HG03520 (cell line): ENCODE measurements at regions not wholly inside any gene's neighbourhood (a gene's known extent, or its start where the extent isn't known, plus 50 kb on each side); places are given as distances from the start of the nearest gene placed in this dataset.

ENCODE experiments used
- ATAC-seq: cut with Tn5 transposase; IDR thresholded peaks from one replicate; pipeline ENCODE4 v1.9.1; 2021; ENCODE audit warnings: mild to moderate bottlenecking, moderate library complexity; ENCODE audit not compliant: unreplicated experiment

- no peak for ATAC-seq
These were observed 71.3 kb downstream of the RPE65 start for GRCh38 chr1:68378296-68379084.

DNA sequence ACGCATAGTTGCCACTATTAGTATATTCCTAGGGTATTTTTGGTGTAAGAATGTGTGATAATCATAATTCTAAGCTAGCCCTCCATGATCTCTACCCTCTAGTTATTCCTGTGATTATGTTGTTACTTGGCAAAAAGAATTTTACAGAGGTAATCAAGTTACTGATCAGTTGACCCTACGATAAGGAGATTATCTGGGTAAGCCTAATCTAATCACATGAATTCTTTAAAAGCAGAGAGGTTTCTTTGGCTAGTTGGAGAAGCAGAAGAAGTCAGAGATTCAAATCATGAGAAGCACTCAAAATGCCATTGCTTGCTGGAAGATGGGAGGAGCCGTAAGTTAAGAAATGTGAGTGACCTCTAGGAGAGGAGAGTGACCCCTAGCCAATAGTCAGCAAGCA is 72.7 kb downstream of the RPE65 start:
- no peak for ATAC-seq

DNA sequence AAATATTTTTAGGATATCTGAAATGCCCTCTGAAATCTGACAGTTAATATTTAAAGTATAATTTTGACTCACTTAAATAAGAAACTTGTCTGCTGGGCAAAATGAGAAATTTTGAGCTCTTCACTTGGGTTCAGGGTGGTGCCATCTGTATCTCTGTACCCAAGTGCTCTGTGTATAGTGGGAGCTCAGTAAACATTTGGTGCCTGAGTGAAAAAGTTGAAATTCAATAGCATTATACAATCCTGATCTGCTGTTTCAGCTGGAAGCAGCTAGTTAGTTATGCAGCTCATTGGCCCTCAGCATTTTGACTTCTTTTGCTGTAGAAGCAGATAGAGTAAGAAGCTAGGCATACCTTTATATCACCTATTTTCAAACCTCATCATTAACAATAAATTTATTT is 73.3 kb downstream of the RPE65 start:
- no peak for ATAC-seq

GRCh38 chr1:68375919-68376318 is 73.8 kb downstream of the RPE65 start:
- ATAC-seq: no peak

DNA sequence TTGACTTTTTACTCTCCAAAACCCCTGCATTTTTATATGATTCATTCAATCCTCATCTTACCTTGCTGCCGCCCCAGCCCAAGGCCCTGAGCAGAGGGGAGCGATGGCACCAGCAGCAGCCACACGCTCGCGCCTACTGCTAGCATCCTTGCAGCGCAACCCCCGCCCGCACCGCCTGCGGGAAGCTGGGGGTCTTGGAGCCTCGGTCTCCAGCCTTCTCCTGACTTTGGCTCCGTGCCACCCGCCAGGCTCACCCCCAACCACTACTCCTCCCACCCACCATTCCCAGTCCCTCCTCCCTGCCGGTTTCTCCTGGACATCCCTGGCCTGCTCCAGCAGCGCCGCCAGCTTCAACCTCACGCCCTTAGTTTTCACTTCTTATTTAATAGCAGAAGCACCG is 76.6 kb downstream of the RPE65 start:
- no peak for ATAC-seq

DNA sequence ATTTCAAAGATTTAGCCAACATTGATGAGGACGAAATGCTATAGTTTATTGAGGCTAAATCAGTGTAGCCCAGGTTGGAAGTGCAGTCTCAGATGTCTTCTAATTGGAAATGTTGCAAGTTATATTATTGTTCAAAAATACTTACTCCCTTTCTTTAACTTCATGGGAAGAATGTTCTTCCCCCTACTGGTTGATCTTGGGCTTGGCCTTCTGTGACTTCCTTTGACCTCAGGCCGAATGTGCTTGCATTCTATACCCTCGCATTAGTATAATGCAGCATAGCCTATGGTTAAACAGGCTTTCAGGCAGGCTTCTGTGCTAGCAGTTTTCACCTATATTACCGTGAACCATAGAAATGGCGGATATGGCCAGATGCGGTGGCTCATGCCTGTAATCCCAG is 77.3 kb downstream of the RPE65 start:
- ATAC-seq: no peak

DNA sequence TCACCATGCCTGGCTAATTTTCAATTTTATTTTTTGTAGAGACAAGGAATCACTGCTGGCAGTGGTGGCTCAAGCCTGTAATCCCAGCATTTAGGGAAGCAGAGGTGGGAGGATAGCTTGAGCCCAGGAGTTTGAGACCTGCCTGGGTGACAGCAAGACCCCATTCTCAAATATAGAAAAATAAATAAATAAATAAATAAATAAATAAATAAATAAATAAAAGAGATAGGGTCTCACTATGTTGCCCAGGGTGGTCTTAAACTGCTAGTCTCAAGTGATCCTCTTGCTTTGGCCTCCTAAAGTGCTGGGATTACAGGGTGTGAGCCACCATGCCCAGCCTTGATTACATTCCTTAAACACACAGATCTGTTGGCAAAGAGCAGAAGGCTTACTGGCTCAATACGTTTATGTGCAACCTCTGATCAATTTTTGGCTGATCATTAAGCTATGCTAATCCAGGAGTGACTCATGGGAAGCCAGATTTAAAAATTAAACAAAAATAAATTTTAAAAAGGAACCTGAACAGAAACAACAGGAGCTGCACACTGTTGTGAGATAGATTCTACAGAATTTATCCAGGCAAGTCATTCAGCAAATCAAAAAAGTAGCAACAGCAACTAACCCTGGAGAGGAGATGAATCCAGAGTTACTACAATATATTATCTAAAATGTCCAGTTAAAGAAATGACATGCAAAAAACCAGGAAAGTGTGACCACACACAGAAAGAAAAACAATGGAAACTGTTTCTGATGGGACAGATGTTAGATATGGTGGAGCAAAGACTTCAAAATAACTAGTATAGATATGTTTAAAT is 79.4 kb downstream of the RPE65 start:
- ATAC-seq: no peak

DNA sequence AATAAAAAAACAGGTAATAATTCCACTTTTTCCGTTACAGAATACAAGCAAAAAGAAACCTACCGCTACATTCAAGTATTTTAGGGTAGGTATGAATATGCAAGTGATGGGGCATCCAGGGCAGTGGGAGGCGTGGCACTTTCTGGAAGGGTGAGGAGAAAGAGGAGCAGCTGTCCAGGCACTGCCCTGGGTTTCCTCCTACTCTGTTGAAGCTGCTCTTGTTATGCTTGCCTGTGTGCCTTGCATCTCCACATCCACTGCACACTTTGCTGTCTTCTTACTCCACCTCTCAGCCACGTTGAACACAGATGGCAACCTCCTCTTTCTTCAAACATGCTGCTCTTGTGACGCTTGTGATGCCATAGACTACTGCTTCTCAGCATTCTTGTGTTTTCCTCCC is 83.2 kb downstream of the RPE65 start:
- no peak for ATAC-seq

GRCh38 chr1:68365709-68366382 is 83.9 kb downstream of the RPE65 start:
- ATAC-seq: no peak

- ATAC-seq: no peak
These were observed 86.4 kb downstream of the RPE65 start for GRCh38 chr1:68363339-68363738.

DNA sequence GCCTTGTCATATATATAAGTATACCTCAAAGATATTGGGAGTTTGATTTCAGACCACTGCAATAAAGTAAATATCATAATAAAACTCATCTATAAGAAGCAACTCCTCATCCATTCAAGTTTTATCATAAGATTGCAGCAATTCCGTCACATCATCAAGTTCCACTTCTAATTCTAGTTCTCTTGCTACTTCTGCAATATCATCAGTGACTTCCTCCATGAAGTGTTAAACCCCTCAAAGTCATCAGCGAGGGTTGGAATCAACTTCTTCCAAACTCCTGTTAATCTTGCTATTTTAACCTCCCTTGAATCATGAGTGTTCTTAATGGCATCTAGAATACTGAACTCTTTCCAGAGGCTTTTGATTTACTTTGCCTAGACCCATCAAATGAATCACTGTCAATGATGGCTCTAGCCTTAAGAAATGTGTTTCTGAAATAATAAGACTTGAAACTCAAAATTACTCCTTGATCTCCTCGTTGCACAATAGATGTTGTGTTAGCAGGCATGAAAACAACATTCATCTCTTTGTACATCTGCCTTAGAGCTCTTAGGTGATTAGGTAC is 88.3 kb downstream of the RPE65 start:
- no peak for ATAC-seq

DNA sequence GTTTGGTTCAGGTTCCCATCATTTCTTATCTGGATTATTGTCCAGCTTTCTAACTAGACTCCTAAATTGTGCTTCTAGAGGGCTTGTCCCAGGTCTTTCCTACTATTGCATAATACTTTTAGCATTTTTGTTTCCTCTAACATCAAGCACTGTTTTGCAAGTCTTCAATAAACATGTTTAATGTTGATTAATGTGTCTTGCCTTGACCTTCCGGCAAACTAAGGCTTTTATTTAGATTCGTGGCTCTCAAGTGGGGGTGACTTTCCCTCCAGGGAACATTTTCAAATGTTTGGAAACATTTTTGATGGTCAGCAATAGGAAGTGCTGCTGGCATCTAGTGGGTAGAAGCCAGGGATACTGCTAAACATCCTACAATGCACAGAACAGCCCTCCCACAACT is 90.7 kb downstream of the RPE65 start:
- no peak for ATAC-seq

GRCh38 chr1:68358439-68358838 is 91.3 kb downstream of the RPE65 start:
- no peak for ATAC-seq

DNA sequence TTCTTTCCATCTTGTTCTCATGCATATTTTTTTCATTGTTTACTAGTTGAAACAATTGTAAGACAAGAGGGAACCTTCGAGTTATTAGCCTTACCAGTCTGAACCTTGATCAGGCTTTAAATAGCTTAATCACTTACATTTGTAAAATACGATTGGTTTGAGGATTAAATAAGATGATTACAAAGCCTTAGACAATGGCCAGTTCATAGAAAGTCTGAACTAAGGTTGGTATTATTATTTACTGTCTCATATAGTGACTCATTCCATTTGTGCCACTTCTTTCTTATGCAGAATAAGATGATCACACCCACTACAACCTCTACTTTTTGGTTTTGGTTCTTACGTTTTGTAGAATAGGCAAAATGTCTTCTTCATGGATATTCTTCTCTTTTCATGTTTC is 94.1 kb downstream of the RPE65 start:
- ATAC-seq: no peak

GRCh38 chr1:68352202-68352601 is 97.6 kb downstream of the RPE65 start:
- no peak for ATAC-seq

- peak; percentile 97 for ATAC-seq
These were observed 102.3 kb downstream of the RPE65 start for GRCh38 chr1:68347415-68347814.

DNA sequence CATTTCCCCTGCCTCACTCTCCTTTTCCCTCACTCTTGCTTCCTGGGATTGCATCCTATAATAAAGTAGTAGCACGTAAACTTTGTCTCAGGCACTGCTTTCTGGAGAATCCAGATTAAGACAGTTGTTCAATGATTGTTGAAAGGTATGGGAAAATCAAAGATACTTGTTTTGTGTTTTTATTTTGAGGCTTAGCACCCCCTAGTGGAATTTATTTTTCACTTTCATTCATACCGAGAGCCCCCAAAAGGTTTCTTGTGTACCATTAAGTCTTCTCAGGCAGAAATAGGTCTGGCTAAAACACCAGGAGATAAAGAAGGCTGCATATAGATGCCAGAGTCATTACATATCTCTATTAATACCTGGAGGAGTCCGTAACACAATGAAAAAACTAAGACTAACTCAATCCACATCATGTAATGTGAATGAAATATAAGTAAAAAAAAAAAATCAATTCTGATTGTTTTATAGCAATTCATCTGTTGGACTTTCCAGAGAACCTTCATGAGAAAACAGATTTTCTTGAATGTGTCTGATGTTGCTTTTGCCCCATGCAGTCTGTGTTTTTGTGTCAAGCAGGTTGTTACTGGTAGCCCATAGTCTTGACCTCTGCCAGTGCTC is 103.5 kb downstream of the RPE65 start:
- no peak for ATAC-seq

GRCh38 chr1:68344208-68344607 is 105.5 kb downstream of the RPE65 start:
- ATAC-seq: no peak

DNA sequence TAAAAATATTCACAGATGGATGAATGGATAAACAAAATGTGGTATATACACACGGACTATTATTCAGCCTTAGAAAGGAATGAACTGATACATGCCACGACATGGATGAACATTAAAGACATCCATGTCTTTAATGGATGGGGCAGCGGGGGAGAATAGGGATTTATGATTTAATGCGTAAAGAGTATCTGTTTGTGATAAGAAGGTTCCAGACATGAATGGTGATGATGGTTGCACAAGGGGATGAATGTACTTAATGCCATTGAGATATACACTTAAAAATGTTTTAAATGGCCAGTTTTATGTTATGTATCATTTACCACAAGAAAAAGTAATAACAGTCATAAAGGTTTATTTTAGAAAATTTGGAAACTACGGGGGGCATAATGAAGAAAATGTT is 108.6 kb upstream of the WLS start:
- no peak for ATAC-seq

GRCh38 chr1:68339505-68339904 is 107.2 kb upstream of the WLS start:
- no peak for ATAC-seq

GRCh38 chr1:68338081-68338480 is 105.8 kb upstream of the WLS start:
- no peak for ATAC-seq
